22Rv1 (cell line): ENCODE measurements at regions not wholly inside any gene's neighbourhood (a gene's known extent, or its start where the extent isn't known, plus 50 kb on each side); places are given as distances from the start of the nearest gene placed in this dataset.

Source experiments
- H3K27ac ChIP-seq: fragments of 450-650 bp; 2 replicates; pipeline ENCODE4 v1.5.1; 2017
- CTCF ChIP-seq: fragments of 450-650 bp; IDR thresholded peaks from 2 replicates; pipeline ENCODE4 v1.5.1; 2017; ENCODE audit warnings: mild to moderate bottlenecking
- ZFX ChIP-seq: fragments of 450-650 bp; IDR thresholded peaks from 2 replicates; pipeline ENCODE4 v1.6.1; 2017; ENCODE audit warnings: antibody characterized with exemption, borderline replicate concordance

GRCh38 chr20:39142407-39143096, 180.4 kb downstream of the DHX35 start:
- no peak overlapping the region for H3K27ac ChIP-seq
- no peak for TF ChIP-seq ZFX
- TF ChIP-seq CTCF = no peak

GRCh38 chr20:39137299-39137698, 175.2 kb downstream of the DHX35 start:
- no peak overlapping the region for H3K27ac ChIP-seq
- TF ChIP-seq CTCF = no peak
- TF ChIP-seq ZFX = no peak

- TF ChIP-seq CTCF = no peak
- TF ChIP-seq ZFX = no peak
- no peak overlapping the region for H3K27ac ChIP-seq
Observed at GRCh38 chr20:39136798-39137197, 174.7 kb downstream of the DHX35 start.

GRCh38 chr20:39135885-39136544, 173.9 kb downstream of the DHX35 start:
- no peak overlapping the region for H3K27ac ChIP-seq
- no peak for TF ChIP-seq CTCF
- no peak for TF ChIP-seq ZFX

- H3K27ac ChIP-seq = no peak overlapping the region
- TF ChIP-seq CTCF = no peak
- no peak for TF ChIP-seq ZFX
Observed at GRCh38 chr20:39133201-39133600, 171.1 kb downstream of the DHX35 start.

GRCh38 chr20:39132511-39132910, 170.4 kb downstream of the DHX35 start:
- TF ChIP-seq ZFX (no peak), CTCF (no peak)
- no peak overlapping the region for H3K27ac ChIP-seq

GRCh38 chr20:39132093-39132492, 169.9 kb downstream of the DHX35 start:
- no peak for TF ChIP-seq CTCF
- no peak overlapping the region for H3K27ac ChIP-seq
